ENCODE measurements at regions not wholly inside any gene's neighbourhood (a gene's known extent, or its start where the extent isn't known, plus 50 kb on each side); places are given as distances from the start of the nearest gene placed in this dataset.

- DNase-seq (ENCODE audit: low read depth), result no peak
These were observed 157.2 kb downstream of the CD83 start for GRCh38 chr6:14274546-14275492.

- DNase-seq (ENCODE audit: low read depth), result no peak
These were observed 157.9 kb downstream of the CD83 start for GRCh38 chr6:14275493-14275851.

GRCh38 chr6:14276071-14276470 is 158.5 kb downstream of the CD83 start:
- no peak for DNase-seq (ENCODE audit: low read depth)

- no peak for DNase-seq (ENCODE audit: low read depth)
These were observed 159.3 kb downstream of the CD83 start for GRCh38 chr6:14276667-14277404.

- DNase-seq (ENCODE audit: low read depth), result no peak
These were observed 159.9 kb downstream of the CD83 start for GRCh38 chr6:14277405-14277930.

- no peak for DNase-seq (ENCODE audit: low read depth)
These were observed 160.4 kb downstream of the CD83 start for GRCh38 chr6:14278006-14278405.

GRCh38 chr6:14278446-14278845 is 160.9 kb downstream of the CD83 start:
- no peak for DNase-seq (ENCODE audit: low read depth)

GRCh38 chr6:14280006-14280510 is 162.5 kb downstream of the CD83 start:
- no peak for DNase-seq (ENCODE audit: low read depth)

- no peak for DNase-seq (ENCODE audit: low read depth)
These were observed 163.3 kb downstream of the CD83 start for GRCh38 chr6:14280766-14281293.

- no peak for DNase-seq (ENCODE audit: low read depth)
These were observed 164.5 kb downstream of the CD83 start for GRCh38 chr6:14281811-14282660.

- no peak for DNase-seq (ENCODE audit: low read depth)
These were observed 165.4 kb downstream of the CD83 start for GRCh38 chr6:14282854-14283505.

GRCh38 chr6:14283600-14284235 is 166.1 kb downstream of the CD83 start:
- no peak for DNase-seq (ENCODE audit: low read depth)

- no peak for DNase-seq (ENCODE audit: low read depth)
These were observed 167.5 kb downstream of the CD83 start for GRCh38 chr6:14284969-14285590.

- DNase-seq (ENCODE audit: low read depth), result no peak
These were observed 168.6 kb downstream of the CD83 start for GRCh38 chr6:14286144-14286543.

GRCh38 chr6:14286634-14287428 is 169.3 kb downstream of the CD83 start:
- DNase-seq (ENCODE audit: low read depth), result no peak

GRCh38 chr6:14287707-14288106 is 170.1 kb downstream of the CD83 start:
- DNase-seq (ENCODE audit: low read depth), result no peak

- DNase-seq (ENCODE audit: low read depth), result no peak
These were observed 171.3 kb downstream of the CD83 start for GRCh38 chr6:14288910-14289309.

GRCh38 chr6:14290041-14290771 is 172.6 kb downstream of the CD83 start:
- no peak for DNase-seq (ENCODE audit: low read depth)
